ENCODE measurements at regions not wholly inside any gene's neighbourhood (a gene's known extent, or its start where the extent isn't known, plus 50 kb on each side); places are given as distances from the start of the nearest gene placed in this dataset.

DNA sequence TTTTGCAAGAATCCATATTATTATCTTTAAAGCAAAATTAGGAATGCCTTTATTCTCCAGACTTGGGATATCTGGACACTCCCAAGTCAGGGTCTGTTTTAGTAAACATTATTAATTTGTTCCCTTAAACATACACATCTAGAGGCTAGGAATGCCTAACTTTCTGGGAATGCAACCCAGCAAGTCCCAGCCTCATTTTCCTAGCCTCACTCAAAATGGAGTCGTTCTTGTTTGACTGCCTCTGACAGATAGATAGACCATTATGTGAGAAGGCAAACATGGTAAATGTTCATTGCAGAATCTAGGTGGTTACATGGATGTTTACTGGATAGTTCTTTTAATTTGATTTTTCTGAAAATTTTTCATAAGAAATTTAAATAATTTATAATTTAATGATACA is 54.7 kb upstream of the FOXN2 start:
- POLR2A ChIA-PET = no interaction called here
- no peak overlapping the region for H3K27ac Mint-ChIP-seq
- H3K27me3 Mint-ChIP-seq = peaks cover 2% of the 10 kb centered on the region
- H3K36me3 Mint-ChIP-seq (ENCODE audit: low read depth) = no peaks in the 10 kb centered on the region
- no peaks in the 10 kb centered on the region for H3K4me1 Mint-ChIP-seq
- no peak for ATAC-seq (ENCODE audit: low read depth)
- no peak for DNase-seq
- CTCF ChIA-PET = no interaction called here
- intact Hi-C loops (cut with micrococcal nuclease) = no loop called here
- peaks cover 2% of the 10 kb centered on the region for H3K9me3 Mint-ChIP-seq
- no peak overlapping the region for H3K4me3 Mint-ChIP-seq
- TF ChIP-seq, protein P1, sequence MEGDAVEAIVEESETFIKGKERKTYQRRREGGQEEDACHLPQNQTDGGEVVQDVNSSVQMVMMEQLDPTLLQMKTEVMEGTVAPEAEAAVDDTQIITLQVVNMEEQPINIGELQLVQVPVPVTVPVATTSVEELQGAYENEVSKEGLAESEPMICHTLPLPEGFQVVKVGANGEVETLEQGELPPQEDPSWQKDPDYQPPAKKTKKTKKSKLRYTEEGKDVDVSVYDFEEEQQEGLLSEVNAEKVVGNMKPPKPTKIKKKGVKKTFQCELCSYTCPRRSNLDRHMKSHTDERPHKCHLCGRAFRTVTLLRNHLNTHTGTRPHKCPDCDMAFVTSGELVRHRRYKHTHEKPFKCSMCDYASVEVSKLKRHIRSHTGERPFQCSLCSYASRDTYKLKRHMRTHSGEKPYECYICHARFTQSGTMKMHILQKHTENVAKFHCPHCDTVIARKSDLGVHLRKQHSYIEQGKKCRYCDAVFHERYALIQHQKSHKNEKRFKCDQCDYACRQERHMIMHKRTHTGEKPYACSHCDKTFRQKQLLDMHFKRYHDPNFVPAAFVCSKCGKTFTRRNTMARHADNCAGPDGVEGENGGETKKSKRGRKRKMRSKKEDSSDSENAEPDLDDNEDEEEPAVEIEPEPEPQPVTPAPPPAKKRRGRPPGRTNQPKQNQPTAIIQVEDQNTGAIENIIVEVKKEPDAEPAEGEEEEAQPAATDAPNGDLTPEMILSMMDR (IDR thresholded peaks at IDR 0.05) = no peak

DNA sequence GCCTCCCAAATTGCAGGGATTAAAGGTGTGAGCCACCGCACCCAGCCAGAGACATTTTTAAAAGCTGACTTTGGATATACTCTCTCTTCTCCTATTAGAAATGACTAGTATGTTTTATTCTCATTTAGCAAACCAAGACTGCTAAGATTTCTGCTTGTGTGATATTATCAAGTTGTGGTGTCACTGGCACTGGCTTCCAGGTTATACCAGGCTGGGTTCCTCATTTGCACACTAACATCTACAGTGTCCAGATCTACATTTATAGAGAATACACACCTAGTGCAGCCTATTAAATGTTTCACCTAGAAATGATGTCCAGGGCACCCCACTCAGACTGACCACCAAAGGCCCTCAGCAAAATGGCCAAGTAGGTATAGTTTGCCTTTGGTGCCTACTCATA is 49.9 kb upstream of the FOXN2 start:
- no peak for ATAC-seq (ENCODE audit: low read depth)
- CTCF ChIA-PET = no interaction called here

More for the DNA sequence above, 49.9 kb upstream of the FOXN2 start:
- Mint-ChIP-seq H3K9me3 (peaks cover 2% of the 10 kb centered on the region), H3K4me3 (no peak overlapping the region), H3K4me1 (no peaks in the 10 kb centered on the region), H3K36me3 (ENCODE audit: low read depth) (no peaks in the 10 kb centered on the region), H3K27me3 (peaks cover 2% of the 10 kb centered on the region), H3K27ac (no peak overlapping the region)
- no peak for DNase-seq
- TF ChIP-seq, protein P1 (IDR thresholded peaks at IDR 0.05) = no peak
- POLR2A ChIA-PET = no interaction called here
- intact Hi-C loops (cut with micrococcal nuclease) = no loop called here
